ENCODE measurements at regions not wholly inside any gene's neighbourhood (a gene's known extent, or its start where the extent isn't known, plus 50 kb on each side); places are given as distances from the start of the nearest gene placed in this dataset.
"Not testable (repeated sequence)": the region's sequence is repeated elsewhere in the genome, so short reads cannot be mapped to it uniquely, and the experiment has no call there.

GRCh38 chr4:95779447-95779846, 60.4 kb upstream of the PDHA2 start:
- Mint-ChIP-seq H3K9me3 (peaks cover 5% of the 10 kb centered on the region), H3K36me3 (ENCODE audit: low read depth) (no peaks in the 10 kb centered on the region), H3K27ac (no peak overlapping the region), H3K27me3 (ENCODE audit: low read depth) (no peaks in the 10 kb centered on the region), H3K4me3 (no peak overlapping the region), H3K4me1 (peaks cover 8% of the 10 kb centered on the region)
- TF ChIP-seq CTCF (IDR thresholded peaks at IDR 0.05; ENCODE audit: unreplicated experiment in 3 of 3) = no peak

GRCh38 chr4:95778666-95779065, 61.2 kb upstream of the PDHA2 start:
- Mint-ChIP-seq H3K27ac (no peak overlapping the region), H3K9me3 (peaks cover 5% of the 10 kb centered on the region), H3K4me3 (no peak overlapping the region), H3K36me3 (ENCODE audit: low read depth) (no peaks in the 10 kb centered on the region), H3K27me3 (ENCODE audit: low read depth) (no peaks in the 10 kb centered on the region), H3K4me1 (peaks cover 8% of the 10 kb centered on the region)
- TF ChIP-seq CTCF (IDR thresholded peaks at IDR 0.05; ENCODE audit: unreplicated experiment in 3 of 3) = no peak

- H3K4me1 Mint-ChIP-seq; H3K36me3 Mint-ChIP-seq (ENCODE audit: low read depth); H3K27me3 Mint-ChIP-seq (ENCODE audit: low read depth); H3K27ac Mint-ChIP-seq; H3K9me3 Mint-ChIP-seq; H3K4me3 Mint-ChIP-seq: not testable (repeated sequence)
Observed at GRCh38 chr4:95770605-95771004, 69.3 kb upstream of the PDHA2 start.

GRCh38 chr4:95764961-95765360, 74.9 kb upstream of the PDHA2 start:
- H3K9me3 Mint-ChIP-seq = peaks cover 18% of the 10 kb centered on the region
- no peaks in the 10 kb centered on the region for H3K27me3 Mint-ChIP-seq (ENCODE audit: low read depth)
- H3K4me3 Mint-ChIP-seq = no peak overlapping the region
- H3K36me3 Mint-ChIP-seq (ENCODE audit: low read depth) = no peaks in the 10 kb centered on the region
- H3K27ac Mint-ChIP-seq = no peak overlapping the region
- no peak for TF ChIP-seq CTCF (IDR thresholded peaks at IDR 0.05; ENCODE audit: unreplicated experiment in 3 of 3)
- H3K4me1 Mint-ChIP-seq = no peaks in the 10 kb centered on the region

- no peaks in the 10 kb centered on the region for H3K4me1 Mint-ChIP-seq
- no peak overlapping the region for H3K4me3 Mint-ChIP-seq
- H3K27ac Mint-ChIP-seq = no peak overlapping the region
- H3K27me3 Mint-ChIP-seq (ENCODE audit: low read depth) = no peaks in the 10 kb centered on the region
- TF ChIP-seq CTCF (IDR thresholded peaks at IDR 0.05; ENCODE audit: unreplicated experiment in 3 of 3) = no peak
- peaks cover 16% of the 10 kb centered on the region for H3K9me3 Mint-ChIP-seq
- no peaks in the 10 kb centered on the region for H3K36me3 Mint-ChIP-seq (ENCODE audit: low read depth)
Observed at GRCh38 chr4:95761871-95762270, 78.0 kb upstream of the PDHA2 start.

- H3K4me1 Mint-ChIP-seq = no peaks in the 10 kb centered on the region
- H3K4me3 Mint-ChIP-seq = no peak overlapping the region
- H3K9me3 Mint-ChIP-seq = peaks cover 16% of the 10 kb centered on the region
- TF ChIP-seq CTCF (IDR thresholded peaks at IDR 0.05; ENCODE audit: unreplicated experiment in 3 of 3) = no peak
- no peaks in the 10 kb centered on the region for H3K36me3 Mint-ChIP-seq (ENCODE audit: low read depth)
- H3K27ac Mint-ChIP-seq = no peak overlapping the region
- no peaks in the 10 kb centered on the region for H3K27me3 Mint-ChIP-seq (ENCODE audit: low read depth)
Observed at GRCh38 chr4:95761426-95761825, 78.5 kb upstream of the PDHA2 start.

GRCh38 chr4:95760646-95761045, 79.2 kb upstream of the PDHA2 start:
- H3K27me3 Mint-ChIP-seq (ENCODE audit: low read depth); H3K27ac Mint-ChIP-seq; H3K4me3 Mint-ChIP-seq; H3K36me3 Mint-ChIP-seq (ENCODE audit: low read depth); H3K4me1 Mint-ChIP-seq: not testable (repeated sequence)
- peaks cover 16% of the 10 kb centered on the region for H3K9me3 Mint-ChIP-seq

All from nephron (organoid).